ENCODE measurements at regions not wholly inside any gene's neighbourhood (a gene's known extent, or its start where the extent isn't known, plus 50 kb on each side); places are given as distances from the start of the nearest gene placed in this dataset.

DNA sequence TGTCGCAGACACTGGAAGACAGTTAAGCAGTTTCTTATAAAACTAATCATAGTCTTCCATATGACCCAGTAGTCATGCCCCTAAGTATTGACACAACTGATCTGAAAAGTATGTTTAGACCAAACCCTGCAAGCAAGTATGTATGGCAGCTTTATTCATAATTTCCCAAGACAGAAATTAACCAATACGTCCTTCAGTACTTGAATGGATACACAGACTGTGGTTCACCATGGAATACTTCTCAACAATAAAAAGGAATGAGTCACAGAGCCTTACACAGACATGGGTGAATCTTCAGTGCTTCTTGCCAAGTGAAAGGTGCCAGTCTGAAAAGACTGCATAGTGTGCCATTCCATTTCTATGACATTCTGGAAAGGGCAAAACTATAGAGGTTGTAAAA is 50.2 kb upstream of the AKR1E2 start:
- TF ChIP-seq CTCF (IDR thresholded peaks at IDR 0.05): no peak
- no peaks in the 10 kb centered on the region for H3K36me3 ChIP-seq
- peaks cover 0 to 9% of the 10 kb centered on the region in 2 donors for H3K4me1 ChIP-seq
- no peaks in the 10 kb centered on the region for H3K9me3 ChIP-seq
- no peak overlapping the region for H3K27ac ChIP-seq
- DNase-seq (no peak), ATAC-seq (no peak)
- H3K27me3 ChIP-seq: no peaks in the 10 kb centered on the region
- no peak overlapping the region for H3K4me3 ChIP-seq
- intact Hi-C loops (cut with DNase I): loop anchor here in 1 of 2 donors (10.0 kb wide), 1 partner anchor 1581 kb away; no protein-coding TSS in a partner anchor

DNA sequence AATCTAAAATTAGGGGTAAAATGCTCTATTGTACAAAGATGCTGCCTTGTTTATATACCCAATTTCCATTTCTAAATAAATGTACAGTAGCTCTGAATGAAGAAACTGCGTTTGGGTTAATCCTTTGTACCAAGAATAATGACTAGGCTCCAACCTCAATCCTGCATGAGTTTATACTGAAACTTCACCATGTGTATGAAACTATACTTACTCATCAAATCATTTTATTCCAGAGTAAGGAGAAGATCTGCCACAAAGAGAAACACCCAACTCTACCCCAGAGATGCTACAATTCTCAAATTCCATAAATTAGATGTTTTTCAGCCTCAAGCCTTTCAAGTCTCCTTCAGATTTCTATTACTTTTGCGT is 53.8 kb upstream of the AKR1E2 start:
- ATAC-seq: no peak
- Histone ChIP-seq H3K27ac (no peak overlapping the region), H3K27me3 (no peaks in the 10 kb centered on the region), H3K4me1 (peaks cover 0 to 9% of the 10 kb centered on the region in 2 donors), H3K9me3 (no peaks in the 10 kb centered on the region), H3K4me3 (no peak overlapping the region), H3K36me3 (no peaks in the 10 kb centered on the region)
- DNase-seq: no peak
- intact Hi-C loops (cut with DNase I): loop anchor here in 1 of 2 donors (10.0 kb wide), 1 partner anchor 1577 kb away; no protein-coding TSS in a partner anchor
- TF ChIP-seq CTCF (IDR thresholded peaks at IDR 0.05): no peak

- Histone ChIP-seq H3K4me1 (peaks cover 0 to 12% of the 10 kb centered on the region in 2 donors), H3K27ac (peak overlapping the region in 1 of 2 donors; percentile 70), H3K4me3 (no peak overlapping the region), H3K36me3 (no peaks in the 10 kb centered on the region), H3K27me3 (no peaks in the 10 kb centered on the region), H3K9me3 (no peaks in the 10 kb centered on the region)
- intact Hi-C loops (cut with DNase I): loop anchor here in 1 of 2 donors (10.0 kb wide), 1 partner anchor 1577 kb away; no protein-coding TSS in a partner anchor
- ATAC-seq (no peak), DNase-seq (no peak)
- TF ChIP-seq CTCF (IDR thresholded peaks at IDR 0.05): no peak
Observed at GRCh38 chr10:4771554-4772201, 54.3 kb upstream of the AKR1E2 start.

DNA sequence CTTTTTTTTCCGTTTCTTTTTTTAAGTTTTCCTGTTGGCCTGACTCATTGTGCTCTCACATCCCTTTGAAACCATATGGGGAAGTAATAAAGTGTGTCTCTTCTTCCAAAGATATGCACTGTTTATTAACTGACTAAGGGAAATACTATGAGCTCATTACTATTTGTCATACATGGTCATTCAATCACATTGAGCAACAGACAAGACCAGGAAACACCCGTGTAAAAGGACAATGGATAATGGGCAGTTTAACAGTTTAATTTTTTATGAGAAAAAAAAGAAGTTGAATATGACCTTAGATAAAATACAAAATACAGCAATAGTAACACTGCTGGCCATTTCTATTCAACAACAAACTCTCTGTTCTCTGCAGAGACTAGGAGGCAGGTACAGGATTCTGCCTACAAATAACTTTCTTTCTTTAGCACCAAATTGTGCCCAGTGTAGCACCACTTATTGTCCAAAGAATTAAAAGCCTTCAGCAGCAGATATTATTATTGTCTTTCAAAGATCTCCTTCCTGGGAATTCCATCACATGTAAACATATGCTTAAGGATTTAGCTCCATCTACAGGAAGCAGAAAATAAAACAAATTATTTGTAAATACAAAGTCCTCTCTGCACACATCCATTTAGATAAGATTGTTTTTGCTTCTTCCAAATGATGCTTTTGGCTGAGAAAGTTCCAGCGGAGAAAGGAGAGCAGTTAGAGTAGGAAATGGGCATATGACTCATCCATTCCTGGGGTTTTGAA is 55.0 kb upstream of the AKR1E2 start:
- H3K4me1 ChIP-seq: peaks cover 0 to 14% of the 10 kb centered on the region in 2 donors
- intact Hi-C loops (cut with DNase I): loop anchor here in 1 of 2 donors (10.0 kb wide), 1 partner anchor 1576 kb away; no protein-coding TSS in a partner anchor
- H3K36me3 ChIP-seq: no peaks in the 10 kb centered on the region
- H3K4me3 ChIP-seq: no peak overlapping the region
- ATAC-seq (peak; percentile 83), DNase-seq (peak in 2 of 4 donors; percentile 29 to 49)
- TF ChIP-seq CTCF (IDR thresholded peaks at IDR 0.05): no peak
- no peaks in the 10 kb centered on the region for H3K9me3 ChIP-seq
- no peaks in the 10 kb centered on the region for H3K27me3 ChIP-seq
- H3K27ac ChIP-seq: peak overlapping the region; percentile 53 to 70

- DNase-seq (no peak), ATAC-seq (no peak)
- intact Hi-C loops (cut with DNase I): no loop called here
- Histone ChIP-seq H3K4me1 (peaks cover 0 to 14% of the 10 kb centered on the region in 2 donors), H3K4me3 (no peak overlapping the region), H3K27ac (no peak overlapping the region), H3K9me3 (no peaks in the 10 kb centered on the region), H3K36me3 (no peaks in the 10 kb centered on the region), H3K27me3 (no peaks in the 10 kb centered on the region)
- TF ChIP-seq CTCF (IDR thresholded peaks at IDR 0.05): no peak
Observed at GRCh38 chr10:4768416-4768815, 57.6 kb upstream of the AKR1E2 start.

Measured in left lung (tissue), 4 donors.